GM18498 (cell line): ENCODE measurements at regions not wholly inside any gene's neighbourhood (a gene's known extent, or its start where the extent isn't known, plus 50 kb on each side); places are given as distances from the start of the nearest gene placed in this dataset.
A peak's percentile ranks its signal among the peaks of the same experiment; 100 is the strongest.
"Not testable (repeated sequence)": the region's sequence is repeated elsewhere in the genome, so short reads cannot be mapped to it uniquely, and the experiment has no call there.

ENCODE experiments used
- ATAC-seq: cut with Tn5 transposase; IDR thresholded peaks from one replicate; pipeline ENCODE4 v1.9.1; 2021; ENCODE audit warnings: mild to moderate bottlenecking, moderate library complexity; ENCODE audit not compliant: unreplicated experiment

DNA sequence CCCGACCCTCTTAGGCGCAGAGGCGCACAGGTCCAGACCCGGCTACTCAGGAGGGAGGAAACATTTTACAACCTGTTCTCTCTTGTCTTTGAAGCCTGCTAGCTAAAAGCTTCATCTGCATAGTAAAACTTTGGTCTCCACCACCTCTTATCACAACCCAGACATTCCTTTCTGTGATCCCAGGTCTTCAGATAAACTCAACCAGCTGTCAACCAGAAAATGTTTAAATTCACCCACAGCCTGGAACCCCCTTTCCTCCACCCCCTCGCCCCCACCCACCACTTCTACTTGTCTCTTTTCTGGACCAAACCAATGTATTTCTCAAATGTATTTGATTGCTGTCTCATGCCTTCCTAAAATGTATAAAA, 169.1 kb upstream of the PRKX start:
- not testable (repeated sequence) for ATAC-seq

GRCh38 chrX:3881898-3882552, 168.6 kb upstream of the PRKX start:
- ATAC-seq, result peak; percentile 99

GRCh38 chrX:3881255-3881895, 167.9 kb upstream of the PRKX start:
- ATAC-seq, result peak; percentile 43

DNA sequence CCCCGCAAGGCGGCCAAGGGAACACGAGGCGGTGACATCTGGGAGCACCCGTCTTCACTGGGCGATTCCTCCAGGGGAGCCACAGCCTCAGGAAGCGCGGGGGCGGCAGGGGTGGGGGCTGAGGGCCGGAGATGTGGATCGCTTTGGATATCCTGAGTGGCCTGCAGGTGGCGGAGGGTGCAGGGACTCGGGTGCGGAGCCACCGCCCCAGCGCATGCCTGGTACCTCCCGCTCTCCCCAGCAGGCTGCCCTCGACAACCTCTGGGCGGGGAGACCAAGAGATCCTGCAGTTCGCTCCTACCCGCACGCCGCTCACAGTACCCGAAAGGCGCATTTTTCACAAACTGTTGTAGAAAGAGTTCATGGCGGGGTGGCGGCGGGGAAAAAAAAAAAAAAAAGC, 162.9 kb upstream of the PRKX start:
- not testable (repeated sequence) for ATAC-seq

- ATAC-seq, result not testable (repeated sequence)
Observed at GRCh38 chrX:3875638-3876037, 162.2 kb upstream of the PRKX start.

GRCh38 chrX:3872226-3872879, 158.9 kb upstream of the PRKX start:
- ATAC-seq, result not testable (repeated sequence)

GRCh38 chrX:3867067-3867831, 153.8 kb upstream of the PRKX start:
- not testable (repeated sequence) for ATAC-seq

DNA sequence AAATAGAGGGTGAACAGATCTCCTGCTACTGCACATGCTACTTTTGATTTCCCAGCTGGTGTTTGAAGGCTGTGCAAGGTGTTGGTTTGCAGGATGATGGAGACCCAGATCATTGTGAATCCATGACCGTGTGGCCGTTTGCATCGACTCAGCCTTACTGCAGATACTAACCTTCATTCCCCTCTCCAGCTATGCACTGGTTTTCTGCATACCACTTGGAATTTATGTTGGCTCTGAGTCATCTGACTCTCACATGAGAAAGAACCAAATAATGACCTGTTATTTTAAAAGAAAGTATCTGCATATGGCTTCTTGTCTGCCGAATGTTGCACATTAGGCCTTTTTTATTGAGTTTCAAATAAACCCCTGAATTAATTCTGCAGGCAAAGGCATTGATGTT, 144.9 kb upstream of the PRKX start:
- ATAC-seq, result not testable (repeated sequence)

DNA sequence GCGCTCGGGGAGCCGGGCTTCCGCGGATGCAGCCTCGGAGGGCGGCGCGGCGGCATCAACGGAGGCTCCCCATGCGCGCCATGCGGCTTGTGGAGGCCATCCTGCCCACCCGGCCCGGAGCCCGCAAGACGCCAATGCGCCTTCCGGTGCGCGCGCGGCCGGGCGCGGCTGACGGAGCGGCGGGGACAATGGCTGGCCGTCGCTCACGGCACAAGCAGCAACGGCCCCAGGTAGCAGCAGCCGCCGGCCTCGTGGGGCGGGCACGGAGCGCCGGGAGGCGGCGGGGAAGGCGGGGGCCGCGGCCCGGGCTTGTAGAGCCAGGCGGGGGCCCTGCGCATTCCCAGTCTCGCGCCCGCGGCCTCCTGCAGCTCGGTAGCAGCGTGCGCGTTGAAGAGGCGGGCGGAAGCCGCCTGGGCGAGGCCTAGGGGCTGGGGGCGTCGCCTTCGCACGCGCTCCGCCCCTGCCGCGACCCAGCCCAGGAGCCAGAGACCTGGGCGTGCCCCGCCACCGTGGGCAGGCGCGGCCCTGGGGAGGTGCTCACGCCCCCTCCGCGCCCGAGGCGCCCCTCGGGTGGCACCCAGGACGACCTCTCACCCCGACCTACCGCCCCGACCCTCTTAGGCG, 130.2 kb upstream of the PRKX start:
- peak; percentile 94 for ATAC-seq

GRCh38 chrX:3842822-3843521, 129.5 kb upstream of the PRKX start:
- ATAC-seq, result peak; percentile 74

DNA sequence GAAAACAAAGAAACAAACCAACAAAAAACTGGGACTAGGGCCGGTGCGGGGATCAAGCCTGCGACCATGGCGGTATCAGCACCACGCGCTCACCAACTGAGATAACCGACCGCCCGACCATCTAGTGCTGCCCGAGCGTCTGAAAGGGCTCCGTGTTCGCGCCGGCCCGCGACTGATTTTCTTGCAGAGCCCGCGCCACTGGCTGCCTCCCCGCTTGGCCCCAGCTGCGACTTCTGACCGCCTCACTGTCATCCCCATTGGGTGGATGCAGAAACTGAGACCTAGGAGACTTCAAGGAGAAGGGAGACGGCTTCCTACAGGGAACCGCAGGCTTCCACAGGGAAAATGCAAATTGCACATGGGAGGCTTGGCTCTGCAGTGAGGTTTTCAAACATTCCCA, 125.3 kb upstream of the PRKX start:
- ATAC-seq, result not testable (repeated sequence)

- ATAC-seq, result not testable (repeated sequence)
Observed at GRCh38 chrX:3837958-3838643, 124.7 kb upstream of the PRKX start.

DNA sequence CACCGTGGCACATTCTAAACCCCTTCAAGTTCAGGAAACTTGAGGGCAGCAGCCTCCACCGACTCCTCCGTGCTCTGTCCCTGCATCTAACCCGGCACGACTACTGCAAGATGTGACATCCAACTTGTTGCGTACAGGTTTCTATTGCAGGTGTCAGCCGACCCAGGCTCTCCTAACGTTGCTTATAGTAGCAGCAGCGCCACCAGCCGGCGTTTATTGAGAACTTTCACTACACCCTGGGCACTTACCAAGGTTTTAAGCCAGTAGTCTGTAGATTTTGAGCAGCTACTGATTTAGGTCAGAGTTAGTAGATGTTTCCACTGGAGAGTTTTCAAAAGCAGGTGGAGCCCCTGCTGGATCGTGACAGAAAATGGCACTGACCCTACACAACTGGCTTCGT, 123.8 kb upstream of the PRKX start:
- not testable (repeated sequence) for ATAC-seq

- ATAC-seq, result not testable (repeated sequence)
Observed at GRCh38 chrX:3833761-3834542, 120.5 kb upstream of the PRKX start.

DNA sequence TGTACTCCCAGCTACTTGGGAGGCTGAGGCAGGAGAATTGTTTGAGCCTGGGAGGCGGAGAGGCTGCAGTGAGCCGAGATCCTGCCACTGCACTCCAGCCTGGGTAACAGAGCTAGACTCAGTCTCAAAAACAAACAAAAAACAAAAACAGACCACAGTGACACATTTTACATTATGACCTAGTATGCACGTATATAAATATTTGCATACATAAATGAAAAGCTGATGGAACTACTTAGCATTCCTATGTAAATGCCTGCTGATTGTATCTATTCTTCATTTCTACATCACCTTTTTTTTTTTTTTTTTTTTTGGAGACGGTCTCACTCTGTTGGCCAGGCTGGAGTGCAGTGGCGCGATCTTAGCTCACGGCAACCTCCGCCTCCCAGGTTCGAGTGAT, 116.6 kb upstream of the PRKX start:
- ATAC-seq, result not testable (repeated sequence)

DNA sequence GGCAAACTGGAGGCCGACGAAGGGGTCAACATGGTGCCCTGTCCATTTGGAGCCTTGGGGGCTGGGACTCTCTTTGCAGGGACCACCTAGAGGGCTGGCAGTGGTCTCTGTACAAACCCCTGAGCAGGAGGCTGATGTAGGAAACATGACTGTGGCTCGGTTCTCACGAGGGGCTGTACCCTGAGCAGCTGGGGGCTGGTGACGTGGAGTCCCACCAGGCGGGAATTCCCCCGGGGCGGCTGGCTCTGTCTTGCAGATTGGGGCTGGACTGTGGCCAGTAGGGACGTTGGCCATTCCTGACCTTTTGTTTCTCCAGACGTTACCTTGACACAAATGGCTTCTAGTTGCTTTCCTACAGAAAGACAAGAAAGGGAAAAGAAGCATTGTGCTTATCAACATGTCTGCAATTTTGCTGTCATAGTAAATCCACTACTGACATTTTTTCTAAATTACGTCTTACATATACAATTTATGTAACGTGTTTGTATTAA, 115.6 kb upstream of the PRKX start:
- ATAC-seq, result not testable (repeated sequence)

GRCh38 chrX:3828378-3829040, 115.1 kb upstream of the PRKX start:
- ATAC-seq, result not testable (repeated sequence)

- not testable (repeated sequence) for ATAC-seq
Observed at GRCh38 chrX:3824008-3824407, 110.6 kb upstream of the PRKX start.
